Cardiac fibroblast (primary cell): ENCODE measurements at regions not wholly inside any gene's neighbourhood (a gene's known extent, or its start where the extent isn't known, plus 50 kb on each side); places are given as distances from the start of the nearest gene placed in this dataset.
A peak's percentile ranks its signal among the peaks of the same experiment; 100 is the strongest.

Experiments used
- DNase-seq, 2 donors: peaks; one replicate each; pipeline versions ENCODE4 v3.0.0 to v3.0.0-alpha.2; 2010; ENCODE audit warnings: low read depth in 2 of 2
- H3K4me3 ChIP-seq, 2 donors: replicated peaks in 1 of 2; 1 replicate in 1 of 2; 2 replicates in 1 of 2; pipeline ENCODE4 v1.5.1; 2011; ENCODE audit warnings: low read depth in 2 of 2, low read length in 2 of 2, mild to moderate bottlenecking in 2 of 2, moderate library complexity in 1 of 2
- TF ChIP-seq, protein P1 (sequence below): IDR thresholded peaks from one replicate; pipeline ENCODE4 v1.5.1; 2011; ENCODE audit warnings: low read depth, mild to moderate bottlenecking, low read length, inconsistent platforms

GRCh38 chr2:217725409-217725808 is 277.4 kb downstream of the TNS1 start:
- TF ChIP-seq, protein P1, sequence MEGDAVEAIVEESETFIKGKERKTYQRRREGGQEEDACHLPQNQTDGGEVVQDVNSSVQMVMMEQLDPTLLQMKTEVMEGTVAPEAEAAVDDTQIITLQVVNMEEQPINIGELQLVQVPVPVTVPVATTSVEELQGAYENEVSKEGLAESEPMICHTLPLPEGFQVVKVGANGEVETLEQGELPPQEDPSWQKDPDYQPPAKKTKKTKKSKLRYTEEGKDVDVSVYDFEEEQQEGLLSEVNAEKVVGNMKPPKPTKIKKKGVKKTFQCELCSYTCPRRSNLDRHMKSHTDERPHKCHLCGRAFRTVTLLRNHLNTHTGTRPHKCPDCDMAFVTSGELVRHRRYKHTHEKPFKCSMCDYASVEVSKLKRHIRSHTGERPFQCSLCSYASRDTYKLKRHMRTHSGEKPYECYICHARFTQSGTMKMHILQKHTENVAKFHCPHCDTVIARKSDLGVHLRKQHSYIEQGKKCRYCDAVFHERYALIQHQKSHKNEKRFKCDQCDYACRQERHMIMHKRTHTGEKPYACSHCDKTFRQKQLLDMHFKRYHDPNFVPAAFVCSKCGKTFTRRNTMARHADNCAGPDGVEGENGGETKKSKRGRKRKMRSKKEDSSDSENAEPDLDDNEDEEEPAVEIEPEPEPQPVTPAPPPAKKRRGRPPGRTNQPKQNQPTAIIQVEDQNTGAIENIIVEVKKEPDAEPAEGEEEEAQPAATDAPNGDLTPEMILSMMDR: no peak
- no peak overlapping the region for H3K4me3 ChIP-seq
- DNase-seq: no peak

- no peak overlapping the region for H3K4me3 ChIP-seq
- TF ChIP-seq, protein P1: no peak
- DNase-seq: no peak
Measured at GRCh38 chr2:217724471-217724870, 278.3 kb downstream of the TNS1 start.

DNA sequence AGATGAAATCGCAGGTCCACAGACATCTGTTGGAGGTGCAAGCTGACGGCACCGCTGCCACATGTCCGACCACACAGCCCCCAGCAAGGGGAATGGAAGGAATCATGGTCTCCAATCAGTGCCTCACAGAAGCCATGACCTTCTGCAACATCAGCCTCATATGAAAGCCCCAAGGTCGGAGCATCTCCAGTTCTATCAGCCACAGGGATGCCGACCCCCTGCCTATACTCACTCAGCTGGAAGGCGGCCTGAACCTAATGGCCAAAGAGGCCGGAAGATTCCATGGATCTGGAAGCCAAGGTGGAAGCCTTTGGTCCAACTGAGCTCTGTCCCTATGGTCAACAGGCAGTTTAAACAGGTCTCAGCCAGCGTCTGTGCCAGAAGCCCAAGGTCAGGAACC is 278.8 kb downstream of the TNS1 start:
- no peak overlapping the region for H3K4me3 ChIP-seq
- TF ChIP-seq, protein P1: no peak
- no peak for DNase-seq

DNA sequence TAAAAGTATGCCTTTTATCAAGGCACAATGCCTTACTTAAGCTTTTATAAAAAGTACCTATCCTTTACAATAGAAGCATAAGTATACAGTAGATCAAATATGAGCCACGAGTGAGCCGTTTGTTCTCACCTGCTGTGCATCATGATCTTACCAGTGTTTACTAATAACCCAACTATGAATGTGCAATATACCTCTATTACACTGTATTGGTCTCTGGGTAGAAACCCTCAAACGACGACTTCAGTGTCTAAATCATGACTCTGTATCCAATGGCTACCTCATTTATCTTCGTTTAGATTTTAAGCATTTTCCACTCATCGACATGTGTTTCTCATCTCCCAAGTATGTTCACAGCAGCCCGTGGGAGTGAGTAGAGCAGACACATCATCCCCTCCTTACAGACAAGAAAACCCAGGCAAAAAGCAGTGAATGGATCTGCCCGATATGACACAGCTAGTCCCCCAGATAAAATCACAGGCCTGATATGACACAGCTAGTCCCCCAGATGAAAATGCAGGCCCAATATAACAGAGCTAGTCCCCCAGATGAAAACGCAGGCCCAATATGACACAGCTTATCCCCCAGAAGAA is 279.8 kb downstream of the TNS1 start:
- H3K4me3 ChIP-seq: no peak overlapping the region
- peak; percentile 27 to 51 for DNase-seq
- TF ChIP-seq, protein P1: no peak

DNA sequence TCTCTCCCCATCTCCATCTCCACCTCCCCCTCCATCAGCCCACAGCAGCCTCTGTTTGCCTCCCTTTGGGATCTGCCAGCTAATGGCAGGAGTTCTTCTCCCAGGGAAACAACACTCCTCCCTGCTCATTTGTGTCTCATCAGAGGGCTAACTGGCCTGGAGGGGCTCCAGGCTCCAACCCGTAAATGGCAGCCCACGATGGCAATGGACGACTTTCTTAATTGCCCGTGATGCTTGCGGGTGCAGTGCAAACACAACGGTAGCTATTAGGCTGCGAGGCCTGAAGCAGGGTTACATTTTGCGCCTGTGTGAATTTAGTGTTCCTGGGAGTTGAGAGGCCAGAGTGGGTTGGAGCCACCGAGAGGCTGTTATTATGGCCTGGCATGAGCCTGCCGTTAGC is 285.1 kb downstream of the TNS1 start:
- TF ChIP-seq, protein P1: no peak
- no peak for DNase-seq
- no peak overlapping the region for H3K4me3 ChIP-seq

DNA sequence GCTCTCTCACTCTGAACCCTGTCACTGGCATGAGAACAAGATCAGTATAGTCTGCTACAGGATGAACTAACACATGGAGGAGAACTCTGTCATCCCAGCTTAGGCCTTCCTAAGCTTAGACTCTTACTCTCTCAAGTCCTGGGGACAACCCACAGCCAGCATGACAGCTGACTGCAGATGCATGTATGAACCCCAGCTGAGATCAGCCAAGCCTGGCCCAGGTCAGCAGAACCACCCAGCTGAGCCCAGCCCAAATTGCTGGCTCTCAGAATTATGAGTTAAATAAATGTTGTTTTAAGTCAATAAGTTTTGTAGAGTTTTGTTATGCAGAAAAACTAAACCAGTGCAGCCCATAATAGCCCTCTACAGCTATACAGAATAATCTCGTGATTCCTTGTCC is 287.3 kb downstream of the TNS1 start:
- TF ChIP-seq, protein P1: no peak
- H3K4me3 ChIP-seq: no peak overlapping the region
- DNase-seq: no peak

DNA sequence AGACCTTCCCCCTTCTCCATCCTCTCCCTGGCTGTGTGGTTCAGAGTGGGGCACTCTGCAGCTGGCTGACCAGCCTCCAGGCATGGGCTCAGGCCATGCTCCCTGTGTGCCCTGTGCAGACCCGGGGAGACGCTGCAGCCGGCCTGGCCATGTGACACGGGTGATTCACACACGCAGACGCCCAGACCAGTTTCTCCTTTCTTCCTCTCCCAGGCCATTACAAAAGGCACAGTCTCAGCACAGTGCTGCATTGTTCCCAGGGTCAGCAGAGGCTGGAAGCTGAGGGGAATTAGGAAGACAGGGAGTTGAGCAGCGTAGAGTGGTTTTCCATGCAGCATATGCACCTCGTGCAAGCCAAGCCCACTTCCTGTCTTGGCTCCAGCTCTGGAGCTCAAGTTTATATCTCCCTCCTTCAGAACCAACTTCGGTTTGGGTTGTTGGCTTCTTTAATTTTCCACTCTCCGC is 288.5 kb downstream of the TNS1 start:
- H3K4me3 ChIP-seq: no peak overlapping the region
- TF ChIP-seq, protein P1: no peak
- peak; percentile 64 to 66 for DNase-seq
